GM23338 (cell line): ENCODE measurements at regions not wholly inside any gene's neighbourhood (a gene's known extent, or its start where the extent isn't known, plus 50 kb on each side); places are given as distances from the start of the nearest gene placed in this dataset.
A peak's percentile ranks its signal among the peaks of the same experiment; 100 is the strongest.

Source experiments
- ATAC-seq: fragments of 200-7000 bp; cut with Tn5 transposase; 3 replicates; pipeline ENCODE4 v1.9.1; 2020
- DNase-seq: peaks from one replicate; pipeline ENCODE4 v3.0.0-alpha.2; 2015; ENCODE audit warnings: low spot score
- H2AFZ ChIP-seq: fragments of 200-600 bp; sonication (generic); 2 replicates; pipeline ENCODE4 v1.8.0; 2016; ENCODE audit warnings: antibody characterized with exemption, mild to moderate bottlenecking, moderate library complexity
- H3F3A ChIP-seq: fragments of 200-600 bp; sonication (generic); replicated peaks from 2 replicates; pipeline ENCODE4 v1.8.0; 2017; ENCODE audit warnings: antibody characterized with exemption, mixed run types, low read depth
- H3K27ac ChIP-seq: fragments of 200-600 bp; sonication (generic); 2 replicates; pipeline ENCODE4 v1.6.1; 2016; ENCODE audit warnings: low read depth
- H3K27me3 ChIP-seq: fragments of 200-600 bp; sonication (generic); 2 replicates; pipeline ENCODE4 v1.8.0; 2016; ENCODE audit warnings: mild to moderate bottlenecking, mixed run types, moderate library complexity; ENCODE audit not compliant: insufficient read depth
- H3K36me3 ChIP-seq: fragments of 200-600 bp; sonication (generic); 2 replicates; pipeline ENCODE4 v1.8.0; 2016; ENCODE audit warnings: mild to moderate bottlenecking; ENCODE audit not compliant: insufficient read depth
- H3K4me1 ChIP-seq: fragments of 200-600 bp; sonication (generic); 2 replicates; pipeline ENCODE4 v1.8.0; 2016; ENCODE audit warnings: mild to moderate bottlenecking, moderate library complexity; ENCODE audit not compliant: insufficient read depth
- H3K4me2 ChIP-seq: fragments of 200-600 bp; sonication (generic); 2 replicates; pipeline ENCODE4 v1.7.1; 2017; ENCODE audit warnings: mixed run types
- H3K4me3 ChIP-seq: fragments of 200-600 bp; sonication (generic); 2 replicates; pipeline ENCODE4 v1.6.1; 2016; ENCODE audit warnings: mixed run types
- H3K79me2 ChIP-seq: fragments of 200-600 bp; sonication (generic); replicated peaks from 2 replicates; pipeline ENCODE4 v1.8.0; 2017; ENCODE audit warnings: mild to moderate bottlenecking; ENCODE audit not compliant: insufficient read depth
- H3K9me2 ChIP-seq: fragments of 200-600 bp; sonication (generic); 2 replicates; pipeline ENCODE4 v1.8.0; 2017; ENCODE audit not compliant: insufficient read depth
- H4K20me1 ChIP-seq: fragments of 200-600 bp; sonication (generic); replicated peaks from 2 replicates; pipeline ENCODE4 v1.8.0; 2017; ENCODE audit warnings: mild to moderate bottlenecking; ENCODE audit not compliant: insufficient read depth
- H3K27ac Mint-ChIP-seq: 2 replicates; pipeline ENCODE4 v1.8.0; 2020; ENCODE audit warnings: inconsistent platforms, mild to moderate bottlenecking, moderate library complexity, mixed read lengths
- H3K27me3 Mint-ChIP-seq: 3 replicates; pipeline ENCODE4 v1.8.0; 2022; ENCODE audit warnings: low read depth, mild to moderate bottlenecking, moderate library complexity, mixed read lengths, inconsistent platforms; ENCODE audit not compliant: insufficient read depth, poor library complexity
- H3K36me3 Mint-ChIP-seq: 3 replicates; pipeline ENCODE4 v1.8.0; 2021; ENCODE audit warnings: low read depth, mild to moderate bottlenecking, inconsistent platforms, moderate library complexity, mixed read lengths
- H3K4me1 Mint-ChIP-seq: 3 replicates; pipeline ENCODE4 v1.8.0; 2020; ENCODE audit warnings: mild to moderate bottlenecking, inconsistent platforms, mixed read lengths
- H3K4me3 Mint-ChIP-seq: 3 replicates; pipeline ENCODE4 v1.8.0; 2021; ENCODE audit warnings: moderate library complexity, mild to moderate bottlenecking, inconsistent platforms, mixed read lengths
- H3K9me3 Mint-ChIP-seq: 3 replicates; pipeline ENCODE4 v1.8.0; 2020; ENCODE audit warnings: moderate library complexity, mild to moderate bottlenecking, inconsistent platforms, mixed read lengths
- CREB1 ChIP-seq: fragments of 250-450 bp; sonication (Bioruptor Pico); IDR thresholded peaks from 2 replicates; pipeline ENCODE4 v1.5.0; 2020; ENCODE audit warnings: low read depth, mild to moderate bottlenecking, moderate library complexity
- EZH2 ChIP-seq: fragments of 200-600 bp; sonication (generic); IDR thresholded peaks from one replicate; pipeline ENCODE4 v1.8.0; 2017; ENCODE audit warnings: antibody characterized with exemption, mild to moderate bottlenecking, low read depth; ENCODE audit not compliant: unreplicated experiment
- EZH2phosphoT487 ChIP-seq: fragments of 200-600 bp; sonication (generic); IDR thresholded peaks from one replicate; pipeline ENCODE4 v1.8.1; 2018; ENCODE audit warnings: antibody characterized with exemption; ENCODE audit not compliant: unreplicated experiment
- JUNB ChIP-seq: IDR thresholded peaks from one replicate; pipeline ENCODE4 v1.6.1; 2016; ENCODE audit warnings: antibody characterized with exemption; ENCODE audit not compliant: unreplicated experiment
- NANOG ChIP-seq: IDR thresholded peaks from 2 replicates; pipeline ENCODE4 v1.6.1; 2016; ENCODE audit warnings: antibody characterized with exemption, borderline replicate concordance
- STAT1 ChIP-seq: IDR thresholded peaks from one replicate; pipeline ENCODE4 v1.6.1; 2016; ENCODE audit warnings: antibody characterized with exemption; ENCODE audit not compliant: unreplicated experiment
- ZNF114 ChIP-seq: fragments of 250-450 bp; sonication (Bioruptor Pico); IDR thresholded peaks from 2 replicates; pipeline ENCODE4 v1.5.0; 2020; ENCODE audit warnings: mild to moderate bottlenecking, moderate library complexity
- ZNF331 ChIP-seq: fragments of 250-450 bp; sonication (Bioruptor Pico); IDR thresholded peaks from 2 replicates; pipeline ENCODE4 v1.5.0; 2020; ENCODE audit warnings: low read depth, mild to moderate bottlenecking, moderate library complexity
- TF ChIP-seq, protein P1 (sequence below): fragments of 250-450 bp; sonication (Bioruptor Pico); IDR thresholded peaks from 2 replicates; pipeline ENCODE4 v1.5.0; 2020; ENCODE audit warnings: mild to moderate bottlenecking, moderate library complexity
- TF ChIP-seq, protein P2 (sequence below), 2 experiments: fragments of 200-600 bp in 1 of 2; sonication (generic) in 1 of 2; conservative IDR thresholded peaks; 2 replicates each; pipeline versions ENCODE4 v1.5.1 to v1.6.1; 2016 to 2017; ENCODE audit warnings: antibody characterized with exemption in 2 of 2, low read depth in 2 of 2, mild to moderate bottlenecking in 2 of 2, moderate library complexity in 1 of 2
- TF ChIP-seq, protein P3 (sequence below): IDR thresholded peaks from one replicate; pipeline ENCODE4 v1.6.1; 2018; ENCODE audit warnings: antibody characterized with exemption; ENCODE audit not compliant: unreplicated experiment
- TF ChIP-seq, protein P4 (sequence below): IDR thresholded peaks from 2 replicates; pipeline ENCODE4 v1.6.1; 2016; ENCODE audit warnings: antibody characterized with exemption

DNA sequence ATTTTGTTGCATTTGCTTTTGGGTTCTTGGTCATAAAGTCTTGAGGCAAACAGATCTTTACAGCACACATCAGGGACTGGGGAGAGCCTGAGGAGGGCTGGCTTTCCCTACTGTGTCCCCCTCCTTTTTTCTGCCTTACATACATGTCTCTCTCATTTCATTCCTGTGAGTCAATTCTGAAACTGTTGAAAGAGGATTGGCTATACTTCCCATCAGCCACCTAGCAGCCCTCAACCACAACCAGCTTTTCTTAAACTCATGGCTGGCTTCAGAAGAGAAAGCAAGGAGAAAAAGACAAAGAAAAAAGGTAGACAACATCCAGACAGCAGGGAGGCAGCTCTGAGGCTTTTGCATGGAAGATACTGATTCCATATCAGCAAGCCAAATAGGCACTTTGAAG, 374.8 kb upstream of the KIF2A start:
- Histone ChIP-seq H3K27me3 (no peaks in the 10 kb centered on the region), H3F3A (no peaks in the 10 kb centered on the region), H2AFZ (0 out of 2 replicates have a peak overlapping the region, but pooled peaks have one; percentile 50), H3K4me1 (no peaks in the 10 kb centered on the region), H3K27ac (no peak overlapping the region), H3K4me2 (no peak overlapping the region), H3K79me2 (no peaks in the 10 kb centered on the region), H3K9me2 (no peaks in the 10 kb centered on the region; the same call in 1 of the 2 replicates), H3K4me3 (no peak overlapping the region), H4K20me1 (no peaks in the 10 kb centered on the region), H3K36me3 (no peaks in the 10 kb centered on the region)
- no peak for DNase-seq
- H3K4me1 Mint-ChIP-seq: no peaks in the 10 kb centered on the region
- no peaks in the 10 kb centered on the region for H3K36me3 Mint-ChIP-seq
- H3K9me3 Mint-ChIP-seq: no peaks in the 10 kb centered on the region
- H3K27me3 Mint-ChIP-seq: no peaks in the 10 kb centered on the region
- no peak overlapping the region for H3K27ac Mint-ChIP-seq
- no peak for TF ChIP-seq EZH2
- no peak for TF ChIP-seq CREB1
- no peak for TF ChIP-seq ZNF114 (CRISPR knock-in tag)
- TF ChIP-seq ZNF331 (CRISPR knock-in tag): no peak
- TF ChIP-seq, protein P1, sequence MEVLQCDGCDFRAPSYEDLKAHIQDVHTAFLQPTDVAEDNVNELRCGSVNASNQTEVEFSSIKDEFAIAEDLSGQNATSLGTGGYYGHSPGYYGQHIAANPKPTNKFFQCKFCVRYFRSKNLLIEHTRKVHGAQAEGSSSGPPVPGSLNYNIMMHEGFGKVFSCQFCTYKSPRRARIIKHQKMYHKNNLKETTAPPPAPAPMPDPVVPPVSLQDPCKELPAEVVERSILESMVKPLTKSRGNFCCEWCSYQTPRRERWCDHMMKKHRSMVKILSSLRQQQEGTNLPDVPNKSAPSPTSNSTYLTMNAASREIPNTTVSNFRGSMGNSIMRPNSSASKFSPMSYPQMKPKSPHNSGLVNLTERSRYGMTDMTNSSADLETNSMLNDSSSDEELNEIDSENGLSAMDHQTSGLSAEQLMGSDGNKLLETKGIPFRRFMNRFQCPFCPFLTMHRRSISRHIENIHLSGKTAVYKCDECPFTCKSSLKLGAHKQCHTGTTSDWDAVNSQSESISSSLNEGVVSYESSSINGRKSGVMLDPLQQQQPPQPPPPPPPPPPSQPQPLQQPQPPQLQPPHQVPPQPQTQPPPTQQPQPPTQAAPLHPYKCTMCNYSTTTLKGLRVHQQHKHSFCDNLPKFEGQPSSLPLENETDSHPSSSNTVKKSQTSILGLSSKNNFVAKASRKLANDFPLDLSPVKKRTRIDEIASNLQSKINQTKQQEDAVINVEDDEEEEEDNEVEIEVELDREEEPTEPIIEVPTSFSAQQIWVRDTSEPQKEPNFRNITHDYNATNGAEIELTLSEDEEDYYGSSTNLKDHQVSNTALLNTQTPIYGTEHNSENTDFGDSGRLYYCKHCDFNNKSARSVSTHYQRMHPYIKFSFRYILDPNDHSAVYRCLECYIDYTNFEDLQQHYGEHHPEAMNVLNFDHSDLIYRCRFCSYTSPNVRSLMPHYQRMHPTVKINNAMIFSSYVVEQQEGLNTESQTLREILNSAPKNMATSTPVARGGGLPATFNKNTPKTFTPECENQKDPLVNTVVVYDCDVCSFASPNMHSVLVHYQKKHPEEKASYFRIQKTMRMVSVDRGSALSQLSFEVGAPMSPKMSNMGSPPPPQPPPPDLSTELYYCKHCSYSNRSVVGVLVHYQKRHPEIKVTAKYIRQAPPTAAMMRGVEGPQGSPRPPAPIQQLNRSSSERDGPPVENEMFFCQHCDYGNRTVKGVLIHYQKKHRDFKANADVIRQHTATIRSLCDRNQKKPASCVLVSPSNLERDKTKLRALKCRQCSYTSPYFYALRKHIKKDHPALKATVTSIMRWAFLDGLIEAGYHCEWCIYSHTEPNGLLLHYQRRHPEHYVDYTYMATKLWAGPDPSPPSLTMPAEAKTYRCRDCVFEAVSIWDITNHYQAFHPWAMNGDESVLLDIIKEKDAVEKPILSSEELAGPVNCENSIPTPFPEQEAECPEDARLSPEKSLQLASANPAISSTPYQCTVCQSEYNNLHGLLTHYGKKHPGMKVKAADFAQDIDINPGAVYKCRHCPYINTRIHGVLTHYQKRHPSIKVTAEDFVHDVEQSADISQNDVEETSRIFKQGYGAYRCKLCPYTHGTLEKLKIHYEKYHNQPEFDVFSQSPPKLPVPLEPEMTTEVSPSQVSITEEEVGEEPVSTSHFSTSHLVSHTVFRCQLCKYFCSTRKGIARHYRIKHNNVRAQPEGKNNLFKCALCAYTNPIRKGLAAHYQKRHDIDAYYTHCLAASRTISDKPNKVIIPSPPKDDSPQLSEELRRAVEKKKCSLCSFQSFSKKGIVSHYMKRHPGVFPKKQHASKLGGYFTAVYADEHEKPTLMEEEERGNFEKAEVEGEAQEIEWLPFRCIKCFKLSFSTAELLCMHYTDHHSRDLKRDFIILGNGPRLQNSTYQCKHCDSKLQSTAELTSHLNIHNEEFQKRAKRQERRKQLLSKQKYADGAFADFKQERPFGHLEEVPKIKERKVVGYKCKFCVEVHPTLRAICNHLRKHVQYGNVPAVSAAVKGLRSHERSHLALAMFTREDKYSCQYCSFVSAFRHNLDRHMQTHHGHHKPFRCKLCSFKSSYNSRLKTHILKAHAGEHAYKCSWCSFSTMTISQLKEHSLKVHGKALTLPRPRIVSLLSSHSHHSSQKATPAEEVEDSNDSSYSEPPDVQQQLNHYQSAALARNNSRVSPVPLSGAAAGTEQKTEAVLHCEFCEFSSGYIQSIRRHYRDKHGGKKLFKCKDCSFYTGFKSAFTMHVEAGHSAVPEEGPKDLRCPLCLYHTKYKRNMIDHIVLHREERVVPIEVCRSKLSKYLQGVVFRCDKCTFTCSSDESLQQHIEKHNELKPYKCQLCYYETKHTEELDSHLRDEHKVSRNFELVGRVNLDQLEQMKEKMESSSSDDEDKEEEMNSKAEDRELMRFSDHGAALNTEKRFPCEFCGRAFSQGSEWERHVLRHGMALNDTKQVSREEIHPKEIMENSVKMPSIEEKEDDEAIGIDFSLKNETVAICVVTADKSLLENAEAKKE (CRISPR knock-in tag): no peak
- TF ChIP-seq EZH2phosphoT487: no peak
- TF ChIP-seq, protein P2, sequence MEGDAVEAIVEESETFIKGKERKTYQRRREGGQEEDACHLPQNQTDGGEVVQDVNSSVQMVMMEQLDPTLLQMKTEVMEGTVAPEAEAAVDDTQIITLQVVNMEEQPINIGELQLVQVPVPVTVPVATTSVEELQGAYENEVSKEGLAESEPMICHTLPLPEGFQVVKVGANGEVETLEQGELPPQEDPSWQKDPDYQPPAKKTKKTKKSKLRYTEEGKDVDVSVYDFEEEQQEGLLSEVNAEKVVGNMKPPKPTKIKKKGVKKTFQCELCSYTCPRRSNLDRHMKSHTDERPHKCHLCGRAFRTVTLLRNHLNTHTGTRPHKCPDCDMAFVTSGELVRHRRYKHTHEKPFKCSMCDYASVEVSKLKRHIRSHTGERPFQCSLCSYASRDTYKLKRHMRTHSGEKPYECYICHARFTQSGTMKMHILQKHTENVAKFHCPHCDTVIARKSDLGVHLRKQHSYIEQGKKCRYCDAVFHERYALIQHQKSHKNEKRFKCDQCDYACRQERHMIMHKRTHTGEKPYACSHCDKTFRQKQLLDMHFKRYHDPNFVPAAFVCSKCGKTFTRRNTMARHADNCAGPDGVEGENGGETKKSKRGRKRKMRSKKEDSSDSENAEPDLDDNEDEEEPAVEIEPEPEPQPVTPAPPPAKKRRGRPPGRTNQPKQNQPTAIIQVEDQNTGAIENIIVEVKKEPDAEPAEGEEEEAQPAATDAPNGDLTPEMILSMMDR (conservative IDR thresholded peaks at IDR 0.05; ENCODE audit: low read depth in 2 of 2): no peak
- TF ChIP-seq, protein P3, sequence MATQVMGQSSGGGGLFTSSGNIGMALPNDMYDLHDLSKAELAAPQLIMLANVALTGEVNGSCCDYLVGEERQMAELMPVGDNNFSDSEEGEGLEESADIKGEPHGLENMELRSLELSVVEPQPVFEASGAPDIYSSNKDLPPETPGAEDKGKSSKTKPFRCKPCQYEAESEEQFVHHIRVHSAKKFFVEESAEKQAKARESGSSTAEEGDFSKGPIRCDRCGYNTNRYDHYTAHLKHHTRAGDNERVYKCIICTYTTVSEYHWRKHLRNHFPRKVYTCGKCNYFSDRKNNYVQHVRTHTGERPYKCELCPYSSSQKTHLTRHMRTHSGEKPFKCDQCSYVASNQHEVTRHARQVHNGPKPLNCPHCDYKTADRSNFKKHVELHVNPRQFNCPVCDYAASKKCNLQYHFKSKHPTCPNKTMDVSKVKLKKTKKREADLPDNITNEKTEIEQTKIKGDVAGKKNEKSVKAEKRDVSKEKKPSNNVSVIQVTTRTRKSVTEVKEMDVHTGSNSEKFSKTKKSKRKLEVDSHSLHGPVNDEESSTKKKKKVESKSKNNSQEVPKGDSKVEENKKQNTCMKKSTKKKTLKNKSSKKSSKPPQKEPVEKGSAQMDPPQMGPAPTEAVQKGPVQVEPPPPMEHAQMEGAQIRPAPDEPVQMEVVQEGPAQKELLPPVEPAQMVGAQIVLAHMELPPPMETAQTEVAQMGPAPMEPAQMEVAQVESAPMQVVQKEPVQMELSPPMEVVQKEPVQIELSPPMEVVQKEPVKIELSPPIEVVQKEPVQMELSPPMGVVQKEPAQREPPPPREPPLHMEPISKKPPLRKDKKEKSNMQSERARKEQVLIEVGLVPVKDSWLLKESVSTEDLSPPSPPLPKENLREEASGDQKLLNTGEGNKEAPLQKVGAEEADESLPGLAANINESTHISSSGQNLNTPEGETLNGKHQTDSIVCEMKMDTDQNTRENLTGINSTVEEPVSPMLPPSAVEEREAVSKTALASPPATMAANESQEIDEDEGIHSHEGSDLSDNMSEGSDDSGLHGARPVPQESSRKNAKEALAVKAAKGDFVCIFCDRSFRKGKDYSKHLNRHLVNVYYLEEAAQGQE: no peak
- no peak for TF ChIP-seq STAT1
- no peak for TF ChIP-seq NANOG
- no peak for TF ChIP-seq JUNB
- TF ChIP-seq, protein P4, sequence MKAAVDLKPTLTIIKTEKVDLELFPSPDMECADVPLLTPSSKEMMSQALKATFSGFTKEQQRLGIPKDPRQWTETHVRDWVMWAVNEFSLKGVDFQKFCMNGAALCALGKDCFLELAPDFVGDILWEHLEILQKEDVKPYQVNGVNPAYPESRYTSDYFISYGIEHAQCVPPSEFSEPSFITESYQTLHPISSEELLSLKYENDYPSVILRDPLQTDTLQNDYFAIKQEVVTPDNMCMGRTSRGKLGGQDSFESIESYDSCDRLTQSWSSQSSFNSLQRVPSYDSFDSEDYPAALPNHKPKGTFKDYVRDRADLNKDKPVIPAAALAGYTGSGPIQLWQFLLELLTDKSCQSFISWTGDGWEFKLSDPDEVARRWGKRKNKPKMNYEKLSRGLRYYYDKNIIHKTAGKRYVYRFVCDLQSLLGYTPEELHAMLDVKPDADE: no peak
- H3K4me3 Mint-ChIP-seq: no peak overlapping the region
- ATAC-seq: no peak
